KMS-11 (cell line): ENCODE measurements at regions not wholly inside any gene's neighbourhood (a gene's known extent, or its start where the extent isn't known, plus 50 kb on each side); places are given as distances from the start of the nearest gene placed in this dataset.

Experiments used
- H2AFZ ChIP-seq: fragments of 200-600 bp; sonication (generic); 2 replicates; pipeline ENCODE4 v1.6.1; 2016; ENCODE audit warnings: antibody characterized with exemption, mixed run types, low read depth
- H3K27ac ChIP-seq: fragments of 200-600 bp; sonication (generic); 2 replicates; pipeline ENCODE4 v1.6.1; 2016; ENCODE audit warnings: mild to moderate bottlenecking, mixed run types
- H3K27me3 ChIP-seq: fragments of 200-600 bp; sonication (generic); 2 replicates; pipeline ENCODE4 v1.6.1; 2017; ENCODE audit warnings: mild to moderate bottlenecking, low read depth, mixed run types, moderate library complexity; ENCODE audit not compliant: insufficient read depth
- H3K36me3 ChIP-seq: fragments of 200-600 bp; sonication (generic); 2 replicates; pipeline ENCODE4 v1.6.1; 2017; ENCODE audit warnings: mild to moderate bottlenecking, mixed run types; ENCODE audit not compliant: insufficient read depth
- H3K4me1 ChIP-seq: fragments of 200-600 bp; sonication (generic); 2 replicates; pipeline ENCODE4 v1.6.1; 2016; ENCODE audit warnings: mild to moderate bottlenecking, low read depth, mixed run types; ENCODE audit not compliant: poor library complexity, severe bottlenecking
- H3K4me2 ChIP-seq: fragments of 200-600 bp; sonication (generic); 2 replicates; pipeline ENCODE4 v1.7.0; 2016; ENCODE audit warnings: mild to moderate bottlenecking, mixed run types
- H3K4me3 ChIP-seq: fragments of 200-600 bp; sonication (generic); IDR thresholded peaks from 2 replicates; pipeline ENCODE4 v1.6.1; 2017; ENCODE audit warnings: low read depth, low read length, mixed read lengths; ENCODE audit not compliant: insufficient read depth
- H3K79me2 ChIP-seq: fragments of 200-600 bp; sonication (generic); 2 replicates; pipeline ENCODE4 v1.6.1; 2016; ENCODE audit warnings: low read depth, mixed run types; ENCODE audit not compliant: insufficient read depth
- H3K9ac ChIP-seq: fragments of 200-600 bp; sonication (generic); 2 replicates; pipeline ENCODE4 v1.6.1; 2016; ENCODE audit warnings: mild to moderate bottlenecking, mixed run types
- H4K20me1 ChIP-seq: fragments of 200-600 bp; sonication (generic); 2 replicates; pipeline ENCODE4 v1.6.1; 2016; ENCODE audit warnings: mild to moderate bottlenecking, mixed run types; ENCODE audit not compliant: insufficient read depth
- TF ChIP-seq, protein P1 (sequence below): fragments of 200-600 bp; sonication (generic); conservative IDR thresholded peaks from 2 replicates; pipeline ENCODE4 v1.6.1; 2017; ENCODE audit warnings: low read depth, mild to moderate bottlenecking, antibody characterized with exemption, low read length, moderate library complexity, mixed read lengths

GRCh38 chr17:74134991-74135390 is 68.5 kb upstream of the RPL38 start:
- no peak overlapping the region for H3K4me2 ChIP-seq
- no peaks in the 10 kb centered on the region for H3K4me1 ChIP-seq
- H3K4me3 ChIP-seq: no peak overlapping the region
- H3K9ac ChIP-seq: no peak overlapping the region
- TF ChIP-seq, protein P1, sequence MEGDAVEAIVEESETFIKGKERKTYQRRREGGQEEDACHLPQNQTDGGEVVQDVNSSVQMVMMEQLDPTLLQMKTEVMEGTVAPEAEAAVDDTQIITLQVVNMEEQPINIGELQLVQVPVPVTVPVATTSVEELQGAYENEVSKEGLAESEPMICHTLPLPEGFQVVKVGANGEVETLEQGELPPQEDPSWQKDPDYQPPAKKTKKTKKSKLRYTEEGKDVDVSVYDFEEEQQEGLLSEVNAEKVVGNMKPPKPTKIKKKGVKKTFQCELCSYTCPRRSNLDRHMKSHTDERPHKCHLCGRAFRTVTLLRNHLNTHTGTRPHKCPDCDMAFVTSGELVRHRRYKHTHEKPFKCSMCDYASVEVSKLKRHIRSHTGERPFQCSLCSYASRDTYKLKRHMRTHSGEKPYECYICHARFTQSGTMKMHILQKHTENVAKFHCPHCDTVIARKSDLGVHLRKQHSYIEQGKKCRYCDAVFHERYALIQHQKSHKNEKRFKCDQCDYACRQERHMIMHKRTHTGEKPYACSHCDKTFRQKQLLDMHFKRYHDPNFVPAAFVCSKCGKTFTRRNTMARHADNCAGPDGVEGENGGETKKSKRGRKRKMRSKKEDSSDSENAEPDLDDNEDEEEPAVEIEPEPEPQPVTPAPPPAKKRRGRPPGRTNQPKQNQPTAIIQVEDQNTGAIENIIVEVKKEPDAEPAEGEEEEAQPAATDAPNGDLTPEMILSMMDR: no peak
- H3K79me2 ChIP-seq: no peaks in the 10 kb centered on the region
- H3K27ac ChIP-seq: no peak overlapping the region
- H3K36me3 ChIP-seq: no peaks in the 10 kb centered on the region
- H3K27me3 ChIP-seq: peaks cover 51% of the 10 kb centered on the region
- H4K20me1 ChIP-seq: no peaks in the 10 kb centered on the region
- H2AFZ ChIP-seq: no peak overlapping the region

GRCh38 chr17:74135391-74136167 is 67.9 kb upstream of the RPL38 start:
- Histone ChIP-seq H3K36me3 (no peaks in the 10 kb centered on the region), H3K9ac (no peak overlapping the region), H3K27ac (no peak overlapping the region), H3K4me1 (no peaks in the 10 kb centered on the region), H4K20me1 (no peaks in the 10 kb centered on the region), H3K79me2 (no peaks in the 10 kb centered on the region), H3K4me2 (no peak overlapping the region), H3K27me3 (peaks cover 49% of the 10 kb centered on the region), H3K4me3 (no peak overlapping the region), H2AFZ (no peak overlapping the region)
- TF ChIP-seq, protein P1: no peak

DNA sequence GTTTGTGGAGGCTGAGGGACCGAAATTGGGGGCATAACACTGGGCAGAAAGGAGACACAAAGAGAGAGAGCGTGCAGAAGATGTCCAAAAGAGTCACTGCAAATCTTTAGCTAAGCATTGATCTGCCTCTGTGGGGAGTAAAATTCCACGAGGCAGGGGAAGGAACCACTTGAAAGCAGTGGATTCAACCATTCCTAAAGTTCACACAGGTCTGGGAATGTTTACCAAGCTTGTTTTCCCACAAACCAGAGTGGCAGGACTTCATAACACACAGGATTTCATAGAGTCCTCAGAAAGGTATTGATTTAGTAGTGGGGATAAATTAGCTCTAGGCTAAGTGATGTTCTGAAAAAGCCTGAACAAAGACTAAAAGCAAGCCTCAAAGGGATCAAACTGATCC is 66.1 kb upstream of the RPL38 start:
- no peak overlapping the region for H3K4me3 ChIP-seq
- TF ChIP-seq, protein P1: no peak
- H2AFZ ChIP-seq: no peak overlapping the region
- H3K4me2 ChIP-seq: no peak overlapping the region
- H3K79me2 ChIP-seq: no peaks in the 10 kb centered on the region
- H3K27me3 ChIP-seq: peaks cover 31% of the 10 kb centered on the region; the same call in 1 of the 2 replicates
- H3K27ac ChIP-seq: no peak overlapping the region
- no peaks in the 10 kb centered on the region for H3K4me1 ChIP-seq
- no peaks in the 10 kb centered on the region for H4K20me1 ChIP-seq
- no peaks in the 10 kb centered on the region for H3K36me3 ChIP-seq
- no peak overlapping the region for H3K9ac ChIP-seq

- Histone ChIP-seq H3K79me2 (no peaks in the 10 kb centered on the region), H4K20me1 (no peaks in the 10 kb centered on the region), H2AFZ (no peak overlapping the region), H3K4me1 (no peaks in the 10 kb centered on the region), H3K4me2 (no peak overlapping the region), H3K36me3 (no peaks in the 10 kb centered on the region), H3K4me3 (no peak overlapping the region), H3K27me3 (peaks cover 18% of the 10 kb centered on the region; the same call in 1 of the 2 replicates), H3K9ac (no peak overlapping the region), H3K27ac (no peak overlapping the region)
- TF ChIP-seq, protein P1: no peak
Measured at GRCh38 chr17:74139120-74139519, 64.4 kb upstream of the RPL38 start.
